ENCODE measurements at regions not wholly inside any gene's neighbourhood (a gene's known extent, or its start where the extent isn't known, plus 50 kb on each side); places are given as distances from the start of the nearest gene placed in this dataset.
"Not testable (repeated sequence)": the region's sequence is repeated elsewhere in the genome, so short reads cannot be mapped to it uniquely, and the experiment has no call there.

DNA sequence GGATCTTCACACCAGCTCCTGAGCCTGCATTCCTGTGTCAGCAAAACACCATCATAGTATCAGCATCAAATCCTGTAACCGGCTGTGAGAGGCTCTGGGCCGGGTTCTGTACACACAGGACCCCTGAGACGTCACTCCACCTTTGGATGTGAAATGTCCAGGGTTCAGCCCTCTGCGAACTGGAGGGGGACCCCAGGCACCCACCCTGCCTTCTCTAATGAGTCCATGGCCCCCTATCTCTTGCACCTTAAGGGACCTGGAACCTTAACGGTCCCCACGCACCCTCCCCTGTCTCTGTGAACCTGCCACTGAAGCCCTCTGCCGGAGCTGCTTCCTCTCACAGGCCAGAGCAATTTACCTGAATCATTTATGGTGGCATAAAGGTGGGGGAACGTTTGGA, 257.8 kb downstream of the NPHP4 start:
- DNase-seq (ENCODE audit: low read depth in 3 of 3), result no peak

DNA sequence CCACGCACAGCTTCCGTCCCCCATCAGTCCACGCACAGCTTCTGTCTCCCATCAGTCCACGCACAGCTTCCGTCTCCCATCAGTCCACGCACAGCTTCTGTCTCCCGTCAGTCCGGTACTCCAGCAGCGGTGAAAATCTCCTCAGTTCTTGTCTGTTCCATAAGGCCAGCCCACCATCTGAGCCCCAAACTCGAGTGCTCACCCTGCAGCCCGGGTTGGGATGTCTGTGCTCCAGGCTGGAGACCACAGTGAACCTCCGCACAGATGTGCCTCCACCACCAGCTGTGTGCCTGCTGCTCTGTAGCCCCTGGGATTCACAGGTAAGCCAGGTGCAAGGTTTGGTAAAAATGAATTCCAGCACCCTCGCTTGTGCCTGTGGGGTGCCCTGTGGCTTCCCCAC, 258.6 kb downstream of the NPHP4 start:
- DNase-seq (ENCODE audit: low read depth in 3 of 3), result no peak

GRCh38 chr1:5731110-5731423, 261.2 kb downstream of the NPHP4 start:
- DNase-seq (ENCODE audit: low read depth in 3 of 3), result no peak

GRCh38 chr1:5730272-5731109, 261.7 kb downstream of the NPHP4 start:
- no peak for DNase-seq (ENCODE audit: low read depth in 3 of 3)

- DNase-seq (ENCODE audit: low read depth in 3 of 3), result no peak
Observed at GRCh38 chr1:5729636-5730145, 262.5 kb downstream of the NPHP4 start.

DNA sequence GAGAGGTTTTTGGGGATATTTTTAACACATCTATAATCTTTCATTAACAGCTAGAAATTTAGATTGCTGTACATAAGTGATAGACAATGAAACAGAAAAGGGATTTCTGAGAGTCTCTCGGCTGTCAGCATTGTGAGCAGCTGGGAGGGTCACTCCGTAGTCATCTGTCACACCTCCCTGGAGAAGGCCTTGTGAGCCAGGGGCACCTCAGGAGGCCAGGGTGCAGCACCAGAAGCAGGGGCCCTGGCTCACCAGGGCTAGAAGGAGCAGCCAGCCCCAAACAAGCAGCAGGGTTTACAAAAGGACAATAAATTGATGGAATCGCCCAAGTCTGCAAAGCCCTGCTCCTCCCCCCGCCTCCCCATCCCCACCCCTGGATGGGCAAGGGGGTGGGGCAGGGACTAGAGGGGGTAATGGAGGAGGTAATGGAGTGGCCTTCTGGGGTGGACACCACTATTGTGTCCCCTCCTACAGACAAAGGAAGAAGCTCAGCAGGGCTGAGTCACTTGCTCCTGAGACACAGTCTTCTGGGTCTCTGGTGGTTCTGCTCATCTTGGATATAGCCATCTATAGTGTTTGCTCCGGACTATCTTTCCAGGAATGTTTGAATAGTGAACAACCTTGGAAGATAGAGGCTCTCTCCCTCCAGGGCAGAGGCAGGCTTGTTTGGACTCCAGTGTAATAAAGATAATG, 263.4 kb downstream of the NPHP4 start:
- no peak for DNase-seq (ENCODE audit: low read depth in 3 of 3)

- DNase-seq (ENCODE audit: low read depth in 3 of 3), result no peak
Observed at GRCh38 chr1:5727871-5728643, 264.2 kb downstream of the NPHP4 start.

- no peak for DNase-seq (ENCODE audit: low read depth in 3 of 3)
Observed at GRCh38 chr1:5727191-5727590, 265.0 kb downstream of the NPHP4 start.

- DNase-seq (ENCODE audit: low read depth in 3 of 3), result not testable (repeated sequence)
Observed at GRCh38 chr1:5726586-5727184, 265.5 kb downstream of the NPHP4 start.

GRCh38 chr1:5725855-5726585, 266.2 kb downstream of the NPHP4 start:
- no peak for DNase-seq (ENCODE audit: low read depth in 3 of 3)

DNA sequence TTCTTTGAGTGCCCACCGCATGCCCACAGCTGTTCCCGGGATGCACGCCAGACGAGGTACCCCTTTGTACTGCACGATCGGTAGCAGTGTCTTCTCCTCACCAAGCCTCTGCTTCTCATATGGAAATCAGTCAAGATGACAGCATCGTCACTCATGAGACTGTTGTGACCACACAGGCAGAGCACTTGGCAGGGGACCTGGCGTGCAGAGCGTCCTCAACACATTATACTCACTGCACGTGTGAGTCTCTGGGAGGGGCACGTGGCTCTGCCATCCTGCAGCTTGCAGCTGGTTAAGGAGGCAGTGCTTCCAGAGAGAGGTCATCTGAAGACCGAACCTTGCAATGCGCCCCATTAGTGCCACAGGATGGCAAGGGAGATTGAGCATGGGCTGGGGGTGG, 266.8 kb downstream of the NPHP4 start:
- DNase-seq (ENCODE audit: low read depth in 3 of 3), result no peak

DNA sequence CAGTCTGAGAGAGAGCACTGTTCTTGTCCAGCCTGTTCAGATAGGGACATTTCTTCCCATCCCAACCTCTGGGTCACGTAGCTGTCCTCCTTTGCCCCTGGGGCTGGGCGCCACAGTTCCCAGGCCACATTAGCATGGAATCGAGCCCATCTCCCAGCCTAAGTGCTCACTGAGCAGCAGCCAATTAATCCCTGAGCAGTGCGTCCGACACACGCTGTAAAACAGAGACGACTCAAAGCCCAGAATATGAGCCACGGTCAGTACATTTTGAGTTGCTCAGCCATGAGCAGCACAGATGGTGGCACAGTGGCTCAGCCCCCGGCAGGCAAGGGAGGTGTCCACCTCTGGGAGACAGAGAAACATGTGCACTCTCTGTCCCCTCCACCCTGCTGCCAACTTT, 267.4 kb downstream of the NPHP4 start:
- DNase-seq (ENCODE audit: low read depth in 3 of 3), result no peak

DNA sequence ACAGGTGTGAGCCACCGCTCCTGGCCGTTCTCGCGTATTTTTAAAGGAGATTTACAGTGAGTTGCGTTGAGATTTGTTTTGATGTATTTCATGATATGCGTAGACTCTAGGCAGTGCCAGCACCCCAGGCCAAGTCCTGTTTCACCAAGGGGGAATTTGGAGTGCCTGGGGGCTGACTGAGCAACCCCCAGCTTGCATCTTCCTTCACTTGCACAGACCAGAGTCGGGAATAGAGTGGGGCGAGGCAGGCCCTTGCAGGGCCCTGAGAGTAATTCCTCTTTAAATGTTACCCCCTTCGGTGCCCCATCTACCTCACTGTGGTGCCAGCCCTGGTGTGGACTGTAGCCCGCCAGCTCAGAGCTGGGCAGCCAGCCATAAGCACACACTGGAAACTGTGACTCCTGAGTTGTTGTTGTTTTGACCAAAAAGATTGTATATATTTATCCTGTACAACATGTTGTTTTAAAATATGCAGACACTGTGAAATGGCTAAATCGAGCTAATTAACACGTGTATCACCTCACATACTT, 269.5 kb downstream of the NPHP4 start:
- no peak for DNase-seq (ENCODE audit: low read depth in 3 of 3)

- DNase-seq (ENCODE audit: low read depth in 3 of 3), result no peak
Observed at GRCh38 chr1:5721634-5722215, 270.5 kb downstream of the NPHP4 start.

DNA sequence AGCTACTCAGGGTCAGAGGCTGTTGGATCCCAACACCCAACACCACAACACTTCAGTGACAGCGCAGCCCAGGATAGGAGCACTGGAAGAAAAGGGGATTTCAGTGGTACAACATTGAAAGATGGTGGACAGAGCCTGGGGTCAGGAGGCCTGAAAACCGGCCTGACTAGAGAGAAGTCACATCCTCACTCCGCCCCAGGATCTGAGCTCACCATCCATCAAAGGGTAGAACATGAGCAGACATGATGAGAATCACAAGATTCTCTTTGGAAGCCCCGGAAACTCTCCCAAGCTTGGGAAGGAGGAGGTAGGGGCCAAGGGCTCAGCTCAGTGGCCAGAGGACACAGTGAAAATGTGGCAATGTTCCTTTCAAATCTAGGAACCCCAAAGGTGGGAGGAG, 271.3 kb downstream of the NPHP4 start:
- no peak for DNase-seq (ENCODE audit: low read depth in 3 of 3)

DNA sequence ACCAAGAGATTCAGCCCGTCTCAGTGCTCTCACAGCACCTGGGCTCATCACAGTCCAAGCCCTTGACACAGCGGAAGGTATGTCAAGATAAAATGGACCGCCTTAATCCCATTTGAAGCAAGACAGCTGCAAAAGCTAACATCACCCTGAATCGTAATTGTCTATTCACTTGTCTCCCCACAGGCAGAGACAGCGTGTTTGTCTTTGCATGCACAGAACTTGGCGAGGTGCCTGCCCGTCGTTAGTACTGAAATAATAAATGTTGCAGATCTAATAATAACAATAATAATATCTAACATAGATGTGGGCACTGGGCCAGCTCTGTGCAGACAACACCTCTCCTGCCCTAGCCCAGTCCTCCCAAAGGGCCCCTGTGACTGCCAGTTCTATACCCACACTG, 271.7 kb downstream of the NPHP4 start:
- DNase-seq (ENCODE audit: low read depth in 3 of 3), result no peak

GRCh38 chr1:5720045-5720444, 272.2 kb downstream of the NPHP4 start:
- no peak for DNase-seq (ENCODE audit: low read depth in 3 of 3)

DNA sequence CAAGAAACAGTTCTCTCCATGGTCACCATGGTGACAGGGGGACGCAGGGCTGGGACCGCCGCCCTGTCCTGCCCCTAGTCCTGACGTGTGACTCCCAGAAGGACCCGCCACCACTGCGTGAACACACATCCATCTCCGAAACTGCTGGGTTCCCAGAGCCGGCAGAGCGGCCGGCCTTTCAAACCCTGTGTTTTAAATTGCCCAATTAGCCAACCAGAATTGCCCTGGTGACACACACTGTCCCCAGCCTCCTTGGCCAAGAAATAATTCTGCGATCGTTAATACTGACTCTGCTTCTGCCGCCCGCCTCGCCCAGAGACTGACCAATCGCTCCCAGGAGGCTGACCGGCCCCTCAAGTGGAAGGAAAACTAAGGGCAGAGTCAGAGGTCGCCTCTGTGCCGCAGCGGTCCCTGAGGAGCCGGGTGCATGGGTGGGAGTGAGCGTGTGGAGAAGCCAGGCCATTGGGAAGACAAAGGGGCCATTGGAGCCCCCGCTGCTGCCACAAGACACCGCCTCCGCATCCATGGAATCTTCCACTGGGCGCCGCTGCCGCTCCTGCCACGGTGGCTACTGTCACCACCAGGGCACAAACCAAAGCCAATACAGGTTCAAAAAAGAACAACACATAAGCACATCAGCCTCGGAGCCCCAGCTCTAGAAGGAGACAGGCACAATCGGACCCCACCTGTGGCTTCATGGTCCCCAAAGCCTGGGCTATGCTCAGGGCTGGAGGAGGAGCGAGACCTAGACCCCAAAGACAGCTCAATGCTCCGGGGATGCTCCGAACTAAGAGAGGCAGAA, 273.2 kb downstream of the NPHP4 start:
- DNase-seq (ENCODE audit: low read depth in 3 of 3), result no peak

- DNase-seq (ENCODE audit: low read depth in 3 of 3), result no peak
Observed at GRCh38 chr1:5717031-5717682, 275.1 kb downstream of the NPHP4 start.
